Testis (tissue), 2 donors: ENCODE measurements at regions not wholly inside any gene's neighbourhood (a gene's known extent, or its start where the extent isn't known, plus 50 kb on each side); places are given as distances from the start of the nearest gene placed in this dataset.

Source experiments
- POLR2A ChIP-seq: fragments of 450-650 bp; IDR thresholded peaks from one replicate; pipeline ENCODE4 v1.6.1; 2017; ENCODE audit warnings: antibody characterized with exemption, mild to moderate bottlenecking, moderate library complexity
- TF ChIP-seq, protein P1 (sequence below), 3 experiments: fragments of 450-650 bp in 2 of 3; fragments of 200-600 bp in 1 of 3; sonication (generic) in 1 of 3; IDR thresholded peaks; one replicate each; pipeline ENCODE4 v1.5.1; 2016 to 2019; ENCODE audit warnings: antibody characterized with exemption in 3 of 3, mild to moderate bottlenecking in 2 of 3, moderate library complexity in 1 of 3

DNA sequence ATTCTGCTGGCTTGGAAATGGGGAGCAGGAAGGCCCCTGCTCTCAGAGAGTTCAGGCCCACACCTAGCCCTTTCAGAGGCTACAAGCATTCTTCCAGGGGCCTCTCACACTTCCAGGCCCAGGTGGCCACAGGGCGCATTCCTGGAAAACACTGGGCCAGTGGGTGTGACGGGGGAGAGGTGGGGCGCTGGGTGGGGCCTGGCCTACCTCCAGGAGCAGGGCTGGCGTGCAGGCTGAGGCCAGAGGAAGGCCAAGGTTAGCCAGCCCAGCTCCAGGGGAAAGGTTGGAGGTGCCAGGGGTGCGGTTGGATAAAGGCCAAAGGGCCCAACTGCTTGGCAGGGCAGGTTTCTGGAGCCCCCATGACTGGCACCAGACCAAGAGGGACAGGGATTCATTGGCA is 198.2 kb downstream of the MAF start:
- no peak for TF ChIP-seq POLR2A
- TF ChIP-seq, protein P1, sequence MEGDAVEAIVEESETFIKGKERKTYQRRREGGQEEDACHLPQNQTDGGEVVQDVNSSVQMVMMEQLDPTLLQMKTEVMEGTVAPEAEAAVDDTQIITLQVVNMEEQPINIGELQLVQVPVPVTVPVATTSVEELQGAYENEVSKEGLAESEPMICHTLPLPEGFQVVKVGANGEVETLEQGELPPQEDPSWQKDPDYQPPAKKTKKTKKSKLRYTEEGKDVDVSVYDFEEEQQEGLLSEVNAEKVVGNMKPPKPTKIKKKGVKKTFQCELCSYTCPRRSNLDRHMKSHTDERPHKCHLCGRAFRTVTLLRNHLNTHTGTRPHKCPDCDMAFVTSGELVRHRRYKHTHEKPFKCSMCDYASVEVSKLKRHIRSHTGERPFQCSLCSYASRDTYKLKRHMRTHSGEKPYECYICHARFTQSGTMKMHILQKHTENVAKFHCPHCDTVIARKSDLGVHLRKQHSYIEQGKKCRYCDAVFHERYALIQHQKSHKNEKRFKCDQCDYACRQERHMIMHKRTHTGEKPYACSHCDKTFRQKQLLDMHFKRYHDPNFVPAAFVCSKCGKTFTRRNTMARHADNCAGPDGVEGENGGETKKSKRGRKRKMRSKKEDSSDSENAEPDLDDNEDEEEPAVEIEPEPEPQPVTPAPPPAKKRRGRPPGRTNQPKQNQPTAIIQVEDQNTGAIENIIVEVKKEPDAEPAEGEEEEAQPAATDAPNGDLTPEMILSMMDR (IDR thresholded peaks at IDR 0.05) = no peak
